ENCODE measurements at regions not wholly inside any gene's neighbourhood (a gene's known extent, or its start where the extent isn't known, plus 50 kb on each side); places are given as distances from the start of the nearest gene placed in this dataset.
"Not testable (repeated sequence)": the region's sequence is repeated elsewhere in the genome, so short reads cannot be mapped to it uniquely, and the experiment has no call there.

GRCh38 chr7:16266877-16267276 is 154.5 kb downstream of the CRPPA start:
- no peak for DNase-seq (ENCODE audit: low read depth, low spot score)

- not testable (repeated sequence) for DNase-seq (ENCODE audit: low read depth, low spot score)
Observed at GRCh38 chr7:16266470-16266869, 154.9 kb downstream of the CRPPA start.

GRCh38 chr7:16265863-16266458 is 155.4 kb downstream of the CRPPA start:
- no peak for DNase-seq (ENCODE audit: low read depth, low spot score)

GRCh38 chr7:16264823-16265804 is 156.2 kb downstream of the CRPPA start:
- DNase-seq (ENCODE audit: low read depth, low spot score): no peak

- no peak for DNase-seq (ENCODE audit: low read depth, low spot score)
Observed at GRCh38 chr7:16264036-16264819, 157.1 kb downstream of the CRPPA start.

- not testable (repeated sequence) for DNase-seq (ENCODE audit: low read depth, low spot score)
Observed at GRCh38 chr7:16263377-16263776, 158.0 kb downstream of the CRPPA start.

- no peak for DNase-seq (ENCODE audit: low read depth, low spot score)
Observed at GRCh38 chr7:16261654-16262053, 159.7 kb downstream of the CRPPA start.

GRCh38 chr7:16261100-16261499 is 160.2 kb downstream of the CRPPA start:
- DNase-seq (ENCODE audit: low read depth, low spot score): no peak

- DNase-seq (ENCODE audit: low read depth, low spot score): no peak
Observed at GRCh38 chr7:16260236-16260728, 161.1 kb downstream of the CRPPA start.

- DNase-seq (ENCODE audit: low read depth, low spot score): not testable (repeated sequence)
Observed at GRCh38 chr7:16256419-16256818, 164.9 kb downstream of the CRPPA start.

GRCh38 chr7:16255952-16256351 is 165.4 kb downstream of the CRPPA start:
- not testable (repeated sequence) for DNase-seq (ENCODE audit: low read depth, low spot score)

GRCh38 chr7:16250655-16251054 is 170.7 kb downstream of the CRPPA start:
- not testable (repeated sequence) for DNase-seq (ENCODE audit: low read depth, low spot score)

- not testable (repeated sequence) for DNase-seq (ENCODE audit: low read depth, low spot score)
Observed at GRCh38 chr7:16249204-16249603, 172.1 kb downstream of the CRPPA start.

GRCh38 chr7:16248556-16248955 is 172.8 kb downstream of the CRPPA start:
- DNase-seq (ENCODE audit: low read depth, low spot score): not testable (repeated sequence)

GRCh38 chr7:16244469-16244868 is 176.9 kb downstream of the CRPPA start:
- no peak for DNase-seq (ENCODE audit: low read depth, low spot score)

GRCh38 chr7:16242920-16243319 is 178.4 kb downstream of the CRPPA start:
- DNase-seq (ENCODE audit: low read depth, low spot score): no peak

GRCh38 chr7:16241017-16241416 is 180.3 kb downstream of the CRPPA start:
- DNase-seq (ENCODE audit: low read depth, low spot score): no peak

- DNase-seq (ENCODE audit: low read depth, low spot score): no peak
Observed at GRCh38 chr7:16236381-16236780, 185.0 kb downstream of the CRPPA start.

GRCh38 chr7:16235147-16236114 is 185.9 kb downstream of the CRPPA start:
- no peak for DNase-seq (ENCODE audit: low read depth, low spot score)

GRCh38 chr7:16234493-16235146 is 186.7 kb downstream of the CRPPA start:
- DNase-seq (ENCODE audit: low read depth, low spot score): no peak
